B cell (primary cell): ENCODE measurements at regions not wholly inside any gene's neighbourhood (a gene's known extent, or its start where the extent isn't known, plus 50 kb on each side); places are given as distances from the start of the nearest gene placed in this dataset.

ENCODE experiments used
- ATAC-seq: fragments of 200-7000 bp; cut with Tn5 transposase; one replicate; pipeline ENCODE4 v1.10.0; 2021; ENCODE audit warnings: low read depth, mild to moderate bottlenecking, moderate number of reproducible peaks, moderate library complexity
- CTCF ChIA-PET: fragments of 350-600 bp; sonication (Branson Sonifier 250); formaldehyde crosslinking; loops from one replicate; lab custom pipeline; 2021; ENCODE audit warnings: antibody characterized with exemption, inconsistent platforms; lab: Charles Lee
- POLR2A ChIA-PET: fragments of 350-600 bp; sonication (Branson Sonifier 250); formaldehyde crosslinking; loops from one replicate; lab custom pipeline; 2021; ENCODE audit warnings: antibody characterized with exemption; lab: Charles Lee
- DNase-seq: peaks from one replicate; pipeline ENCODE4 v3.0.0; 2013
- H2AFZ ChIP-seq: 2 replicates; pipeline ENCODE4 v1.6.1; 2012; ENCODE audit warnings: mild to moderate bottlenecking, low read depth, low read length; ENCODE audit not compliant: insufficient read depth, poor library complexity, severe bottlenecking
- H3K27ac ChIP-seq, 2 donors: 1 replicate in 1 of 2; 2 replicates in 1 of 2; pipeline ENCODE4 v1.5.1; 2012 to 2013; ENCODE audit warnings: low read length in 2 of 2, mild to moderate bottlenecking in 2 of 2, moderate library complexity in 1 of 2
- H3K27me3 ChIP-seq, 4 experiments: fragments of 200-600 bp in 1 of 4; sonication (generic) in 1 of 4; replicated peaks in 1 of 4; 1 replicate in 2 of 4; 2 replicates in 2 of 4; pipeline versions ENCODE4 v1.6.1 to v1.7.0; 2013 to 2016; ENCODE audit warnings: low read length in 3 of 4, mild to moderate bottlenecking in 2 of 4, mixed read lengths in 1 of 4, moderate library complexity in 1 of 4; ENCODE audit not compliant: insufficient read depth in 4 of 4, control insufficient read depth in 3 of 4; ENCODE audit errors: control extremely low read depth in 1 of 4
- H3K36me3 ChIP-seq, 2 experiments: replicated peaks in 1 of 2; 1 replicate in 1 of 2; 2 replicates in 1 of 2; pipeline versions ENCODE4 v1.6.1 to v1.7.1; 2013; ENCODE audit warnings: low read length in 1 of 2; ENCODE audit not compliant: insufficient read depth in 2 of 2, control insufficient read depth in 1 of 2; ENCODE audit errors: control extremely low read depth in 1 of 2, extremely low read depth in 1 of 2
- H3K4me1 ChIP-seq, 2 donors: fragments of 200-600 bp in 1 of 2; sonication (generic) in 1 of 2; 1 replicate in 1 of 2; 2 replicates in 1 of 2; pipeline versions ENCODE4 v1.5.1 to v1.6.1; 2013 to 2017; ENCODE audit warnings: low read length in 2 of 2; ENCODE audit not compliant: control insufficient read depth in 2 of 2, insufficient read depth in 2 of 2
- H3K4me2 ChIP-seq: replicated peaks from 2 replicates; pipeline ENCODE3; 2012; ENCODE audit warnings: mild to moderate bottlenecking, low read depth, low read length; ENCODE audit not compliant: poor library complexity, severe bottlenecking
- H3K4me3 ChIP-seq, 5 experiments: fragments of 200-600 bp in 1 of 5; sonication (generic) in 1 of 5; 1 replicate in 3 of 5; 2 replicates in 2 of 5; pipeline versions ENCODE4 v1.5.1 to v1.7.0; 2011 to 2016; ENCODE audit warnings: low read length in 4 of 5, mild to moderate bottlenecking in 4 of 5, low read depth in 2 of 5, control low read depth in 1 of 5, moderate library complexity in 1 of 5; ENCODE audit not compliant: insufficient read depth in 1 of 5; ENCODE audit errors: control extremely low read depth in 1 of 5, extremely low read depth in 1 of 5
- H3K79me2 ChIP-seq: fragments of 200-600 bp; sonication (generic); one replicate; pipeline ENCODE4 v1.6.0; 2016; ENCODE audit warnings: low read length; ENCODE audit not compliant: control insufficient read depth, insufficient read depth
- H3K9ac ChIP-seq: fragments of 200-600 bp; sonication (generic); 2 replicates; pipeline ENCODE4 v1.6.1; 2017; ENCODE audit warnings: mild to moderate bottlenecking, low read length, moderate library complexity
- H3K9me3 ChIP-seq, 3 donors: one replicate each; pipeline versions ENCODE4 v1.6.1 to v1.7.1; 2013; ENCODE audit warnings: low read length in 2 of 3; ENCODE audit not compliant: control insufficient read depth in 2 of 3, insufficient read depth in 1 of 3; ENCODE audit errors: control extremely low read depth in 1 of 3
- H4K20me1 ChIP-seq: 2 replicates; pipeline ENCODE4 v1.6.0; 2012; ENCODE audit warnings: mild to moderate bottlenecking, low read length; ENCODE audit not compliant: insufficient read depth, control insufficient read depth, poor library complexity, severe bottlenecking
- H3K27ac Mint-ChIP-seq: one replicate; pipeline ENCODE4 v1.8.0; 2021; ENCODE audit warnings: mixed read lengths
- H3K27me3 Mint-ChIP-seq: one replicate; pipeline ENCODE4 v1.8.0; 2021; ENCODE audit warnings: mixed read lengths
- H3K4me1 Mint-ChIP-seq: one replicate; pipeline ENCODE4 v1.8.0; 2021; ENCODE audit warnings: mixed read lengths
- H3K4me3 Mint-ChIP-seq: one replicate; pipeline ENCODE4 v1.8.0; 2021; ENCODE audit warnings: mixed read lengths
- H3K9me3 Mint-ChIP-seq: one replicate; pipeline ENCODE4 v1.8.0; 2022; ENCODE audit warnings: mixed read lengths; ENCODE audit not compliant: insufficient read depth
- CTCF ChIP-seq: fragments of 200-600 bp; IDR thresholded peaks from one replicate; pipeline ENCODE4 v1.8.0; 2022; ENCODE audit warnings: antibody characterized with exemption, mild to moderate bottlenecking
- EZH2 ChIP-seq: IDR thresholded peaks from 2 replicates; pipeline ENCODE4 v1.6.1; 2012; ENCODE audit warnings: borderline replicate concordance, low read depth, mild to moderate bottlenecking, moderate library complexity, low read length; ENCODE audit not compliant: insufficient read depth, poor library complexity, severe bottlenecking
- WGBS: methylation state at CpG from one replicate; pipeline ENCODE4 v1.1.5; 2013; ENCODE audit warnings: missing lambda C conversion rate; ENCODE audit not compliant: insufficient coverage; 5-methylcytosine and 5-hydroxymethylcytosine counted together
- intact Hi-C: fragments of 100-400 bp; cut with micrococcal nuclease; formaldehyde crosslinking; loops from one replicate; pipeline ENCODE4 v1.10.0; 2022

GRCh38 chr5:90312027-90312426 is 97.5 kb downstream of the CETN3 start:
- no CpG with 5 or more reads among the region's 2 CpGs for WGBS

GRCh38 chr5:90311401-90311800 is 98.2 kb downstream of the CETN3 start:
- H3K36me3 ChIP-seq: no peaks in the 10 kb centered on the region
- H3K4me1 Mint-ChIP-seq: no peaks in the 10 kb centered on the region
- DNase-seq: no peak
- ATAC-seq: no peak
- no peak overlapping the region for H3K27ac Mint-ChIP-seq
- H3K9me3 ChIP-seq: no peaks in the 10 kb centered on the region
- H3K79me2 ChIP-seq: no peaks in the 10 kb centered on the region
- H2AFZ ChIP-seq: no peak overlapping the region
- WGBS: 56% methylated on average over 3 of the region's 4 CpGs
- no peaks in the 10 kb centered on the region for H3K27me3 Mint-ChIP-seq
- no peaks in the 10 kb centered on the region for H3K27me3 ChIP-seq
- no peak for TF ChIP-seq CTCF
- no peak for TF ChIP-seq EZH2
- no peak overlapping the region for H3K27ac ChIP-seq
- H3K4me2 ChIP-seq: no peak overlapping the region
- H3K9ac ChIP-seq: no peak overlapping the region
- H3K9me3 Mint-ChIP-seq: no peaks in the 10 kb centered on the region
- ChIA-PET CTCF (no interaction called here), POLR2A (no interaction called here)
- no peak overlapping the region for H3K4me3 Mint-ChIP-seq
- intact Hi-C loops: no loop called here
- no peak overlapping the region for H3K4me3 ChIP-seq
- H3K4me1 ChIP-seq: no peaks in the 10 kb centered on the region
- no peaks in the 10 kb centered on the region for H4K20me1 ChIP-seq

More at GRCh38 chr5:90312027-90312426, 97.5 kb downstream of the CETN3 start:
- no peak for TF ChIP-seq EZH2
- TF ChIP-seq CTCF: no peak
- POLR2A ChIA-PET: no interaction called here
- no peak overlapping the region for H3K4me2 ChIP-seq
- no peak for DNase-seq
- H3K4me3 Mint-ChIP-seq: no peak overlapping the region
- CTCF ChIA-PET: no interaction called here
- no peak overlapping the region for H2AFZ ChIP-seq
- no peaks in the 10 kb centered on the region for H3K4me1 ChIP-seq
- ATAC-seq: no peak
- no peak overlapping the region for H3K27ac Mint-ChIP-seq
- no peaks in the 10 kb centered on the region for H4K20me1 ChIP-seq
- no peak overlapping the region for H3K9ac ChIP-seq
- no peaks in the 10 kb centered on the region for H3K4me1 Mint-ChIP-seq
- no peaks in the 10 kb centered on the region for H3K27me3 Mint-ChIP-seq
- H3K9me3 ChIP-seq: no peaks in the 10 kb centered on the region
- intact Hi-C loops: no loop called here
- H3K27ac ChIP-seq: no peak overlapping the region
- H3K4me3 ChIP-seq: no peak overlapping the region
- H3K79me2 ChIP-seq: no peaks in the 10 kb centered on the region
- no peaks in the 10 kb centered on the region for H3K9me3 Mint-ChIP-seq
- H3K27me3 ChIP-seq: no peaks in the 10 kb centered on the region
- no peaks in the 10 kb centered on the region for H3K36me3 ChIP-seq
